GM12892 (cell line): ENCODE measurements at regions not wholly inside any gene's neighbourhood (a gene's known extent, or its start where the extent isn't known, plus 50 kb on each side); places are given as distances from the start of the nearest gene placed in this dataset.

Source experiments
- POLR2A ChIP-seq: IDR thresholded peaks from 2 replicates; pipeline ENCODE4 v1.6.1; 2011; ENCODE audit warnings: low read depth, low read length, control low read depth
- POLR2AphosphoS5 ChIP-seq: IDR thresholded peaks from 2 replicates; pipeline ENCODE4 v1.6.1; 2011; ENCODE audit warnings: low read depth, low read length, control low read depth
- TAF1 ChIP-seq: IDR thresholded peaks from 2 replicates; pipeline ENCODE4 v1.6.1; 2011; ENCODE audit warnings: low read depth, mild to moderate bottlenecking, control low read depth, low read length, borderline replicate concordance

- TF ChIP-seq POLR2A (no peak), POLR2AphosphoS5 (no peak), TAF1 (no peak)
These were observed 638.9 kb downstream of the LIG4 start for GRCh38 chr13:107576430-107576829.
